ENCODE measurements at regions not wholly inside any gene's neighbourhood (a gene's known extent, or its start where the extent isn't known, plus 50 kb on each side); places are given as distances from the start of the nearest gene placed in this dataset.
"Not testable (repeated sequence)": the region's sequence is repeated elsewhere in the genome, so short reads cannot be mapped to it uniquely, and the experiment has no call there.

DNA sequence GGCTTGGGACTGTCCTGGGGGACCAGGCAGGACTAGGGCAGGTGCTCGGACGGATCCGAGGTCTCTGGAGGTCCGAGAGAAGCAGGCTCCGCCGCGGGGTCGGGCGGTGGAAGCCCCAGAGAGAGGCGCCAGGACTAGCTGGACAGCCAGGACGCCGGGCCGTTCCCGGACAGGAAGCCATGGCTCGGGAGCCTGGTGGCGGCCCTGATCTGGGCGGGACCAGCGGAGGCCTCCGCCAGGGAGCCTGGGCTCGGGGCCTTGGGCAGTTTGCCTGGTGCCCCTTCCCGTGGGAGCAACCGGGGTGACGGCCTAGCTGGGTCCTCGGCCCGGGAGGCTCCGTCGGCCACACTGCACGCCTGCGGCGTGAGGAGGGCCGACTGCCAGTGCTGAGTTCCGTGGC is 292.3 kb downstream of the PLS3 start:
- H2BK15ac ChIP-seq (ENCODE audit: low read depth, low read length); H4K20me1 ChIP-seq (ENCODE audit: control insufficient read depth, insufficient read depth, insufficient read length); H3K27me3 ChIP-seq (ENCODE audit: insufficient read depth, low read length); H3K27ac ChIP-seq (ENCODE audit: insufficient read length, low read depth, low read length); H4K5ac ChIP-seq (ENCODE audit: insufficient read length, low read depth, low read length); H2AFZ ChIP-seq (ENCODE audit: low read length); H4K91ac ChIP-seq (ENCODE audit: insufficient read length, low read depth, low read length); H3K27me3 Mint-ChIP-seq (ENCODE audit: low read depth); H3K23me2 ChIP-seq (ENCODE audit: insufficient read length, low read depth, low read length, poor library complexity, severe bottlenecking); H3K4me3 Mint-ChIP-seq; H3K79me1 ChIP-seq (ENCODE audit: insufficient read depth, low read depth, low read length, poor library complexity, severe bottlenecking); H3K18ac ChIP-seq (ENCODE audit: insufficient read length, low read depth, low read length); H3T11ph ChIP-seq (ENCODE audit: low read length); H3K9me3 ChIP-seq (ENCODE audit: control insufficient read depth, low read depth, low read length); H3K56ac ChIP-seq (ENCODE audit: insufficient read length, low read depth, low read length); H3K4me1 Mint-ChIP-seq; H3K9me3 Mint-ChIP-seq; H2AK5ac ChIP-seq (ENCODE audit: insufficient read length, low read length); H3K4ac ChIP-seq (ENCODE audit: low read depth, low read length); H3K14ac ChIP-seq (ENCODE audit: insufficient read depth, low read length); H3K79me2 ChIP-seq (ENCODE audit: insufficient read depth, low read length); H3K23ac ChIP-seq (ENCODE audit: insufficient read length, low read depth, low read length); H3K4me2 ChIP-seq (ENCODE audit: insufficient read depth, insufficient read length, low read length); H3K36me3 Mint-ChIP-seq (ENCODE audit: insufficient read depth in 1 of 3, low read depth in 3 of 3); H3K4me1 ChIP-seq (ENCODE audit: insufficient read depth, low read length); H3K27ac Mint-ChIP-seq; H2BK20ac ChIP-seq (ENCODE audit: low read depth, low read length, poor library complexity, severe bottlenecking); DNase-seq; H2BK5ac ChIP-seq (ENCODE audit: insufficient read length, low read length); H2BK12ac ChIP-seq (ENCODE audit: insufficient read length, low read depth, low read length); H3K9ac ChIP-seq (ENCODE audit: extremely low read depth, insufficient read length, low read length); H2BK120ac ChIP-seq (ENCODE audit: low read depth, low read length, poor library complexity, severe bottlenecking); H4K8ac ChIP-seq (replicated peaks; ENCODE audit: insufficient read length, low read depth, low read length): not testable (repeated sequence)
- no CpG with 5 or more reads among the region's 32 CpGs for WGBS (ENCODE audit: extremely low coverage, insufficient read length, low lambda C conversion rate)

DNA sequence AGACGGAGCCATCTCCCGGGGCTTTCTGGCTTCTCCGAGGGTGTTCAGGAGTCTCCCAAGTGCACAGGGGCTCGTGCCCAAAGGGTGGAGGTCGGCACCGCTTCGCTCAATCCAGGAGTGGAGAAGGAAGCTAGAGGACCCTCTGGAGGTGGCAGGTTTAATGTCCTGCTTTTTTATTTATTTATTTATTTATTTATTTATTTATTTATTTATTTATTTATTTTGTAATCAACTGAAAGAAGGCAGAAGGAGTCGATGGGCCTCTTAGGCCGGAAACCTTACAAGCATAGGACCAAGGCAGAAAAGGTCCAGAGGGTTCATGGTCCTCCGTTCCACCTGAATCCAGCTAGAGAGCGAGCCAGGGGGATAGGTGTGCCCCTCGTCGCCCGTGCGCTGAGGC is 289.4 kb upstream of the AGTR2 start:
- not testable (repeated sequence) for H2BK15ac ChIP-seq (ENCODE audit: low read depth, low read length); H3K4me3 Mint-ChIP-seq; H3K23me2 ChIP-seq (ENCODE audit: insufficient read length, low read depth, low read length, poor library complexity, severe bottlenecking); H2BK5ac ChIP-seq (ENCODE audit: insufficient read length, low read length); H2AK5ac ChIP-seq (ENCODE audit: insufficient read length, low read length); H3K27ac ChIP-seq (ENCODE audit: insufficient read length, low read depth, low read length); H2BK12ac ChIP-seq (ENCODE audit: insufficient read length, low read depth, low read length); H3K9me3 ChIP-seq (ENCODE audit: control insufficient read depth, low read depth, low read length); H4K5ac ChIP-seq (ENCODE audit: insufficient read length, low read depth, low read length); H3K79me2 ChIP-seq (ENCODE audit: insufficient read depth, low read length); H4K8ac ChIP-seq (replicated peaks; ENCODE audit: insufficient read length, low read depth, low read length); H3K56ac ChIP-seq (ENCODE audit: insufficient read length, low read depth, low read length); H3K14ac ChIP-seq (ENCODE audit: insufficient read depth, low read length); H3K4ac ChIP-seq (ENCODE audit: low read depth, low read length); H3K27me3 Mint-ChIP-seq (ENCODE audit: low read depth); H3K9me3 Mint-ChIP-seq; H3K36me3 Mint-ChIP-seq (ENCODE audit: insufficient read depth in 1 of 3, low read depth in 3 of 3); H3K4me1 ChIP-seq (ENCODE audit: insufficient read depth, low read length); H3K18ac ChIP-seq (ENCODE audit: insufficient read length, low read depth, low read length); H3K23ac ChIP-seq (ENCODE audit: insufficient read length, low read depth, low read length); H3K27ac Mint-ChIP-seq; H3K79me1 ChIP-seq (ENCODE audit: insufficient read depth, low read depth, low read length, poor library complexity, severe bottlenecking); DNase-seq; H4K91ac ChIP-seq (ENCODE audit: insufficient read length, low read depth, low read length); H4K20me1 ChIP-seq (ENCODE audit: control insufficient read depth, insufficient read depth, insufficient read length); H3T11ph ChIP-seq (ENCODE audit: low read length); H3K9ac ChIP-seq (ENCODE audit: extremely low read depth, insufficient read length, low read length); H3K4me2 ChIP-seq (ENCODE audit: insufficient read depth, insufficient read length, low read length); H3K27me3 ChIP-seq (ENCODE audit: insufficient read depth, low read length); H2BK120ac ChIP-seq (ENCODE audit: low read depth, low read length, poor library complexity, severe bottlenecking); H2AFZ ChIP-seq (ENCODE audit: low read length); H3K4me1 Mint-ChIP-seq; H2BK20ac ChIP-seq (ENCODE audit: low read depth, low read length, poor library complexity, severe bottlenecking)
- no CpG with 5 or more reads among the region's 15 CpGs for WGBS (ENCODE audit: extremely low coverage, insufficient read length, low lambda C conversion rate)

GRCh38 chrX:115884121-115884520 is 286.4 kb upstream of the AGTR2 start:
- not testable (repeated sequence) for H3K56ac ChIP-seq (ENCODE audit: insufficient read length, low read depth, low read length); H3K79me1 ChIP-seq (ENCODE audit: insufficient read depth, low read depth, low read length, poor library complexity, severe bottlenecking); H3K4me2 ChIP-seq (ENCODE audit: insufficient read depth, insufficient read length, low read length); H3K4me1 Mint-ChIP-seq; H3K27me3 Mint-ChIP-seq (ENCODE audit: low read depth); H2AFZ ChIP-seq (ENCODE audit: low read length); H3K4me1 ChIP-seq (ENCODE audit: insufficient read depth, low read length); H3K27ac ChIP-seq (ENCODE audit: insufficient read length, low read depth, low read length); H3K18ac ChIP-seq (ENCODE audit: insufficient read length, low read depth, low read length); H3T11ph ChIP-seq (ENCODE audit: low read length); H3K23ac ChIP-seq (ENCODE audit: insufficient read length, low read depth, low read length); H3K4ac ChIP-seq (ENCODE audit: low read depth, low read length); H2AK5ac ChIP-seq (ENCODE audit: insufficient read length, low read length); DNase-seq; H2BK20ac ChIP-seq (ENCODE audit: low read depth, low read length, poor library complexity, severe bottlenecking); H2BK5ac ChIP-seq (ENCODE audit: insufficient read length, low read length); H3K27ac Mint-ChIP-seq; H3K9ac ChIP-seq (ENCODE audit: extremely low read depth, insufficient read length, low read length); H4K8ac ChIP-seq (replicated peaks; ENCODE audit: insufficient read length, low read depth, low read length); H3K23me2 ChIP-seq (ENCODE audit: insufficient read length, low read depth, low read length, poor library complexity, severe bottlenecking); H2BK120ac ChIP-seq (ENCODE audit: low read depth, low read length, poor library complexity, severe bottlenecking); H3K14ac ChIP-seq (ENCODE audit: insufficient read depth, low read length); H4K20me1 ChIP-seq (ENCODE audit: control insufficient read depth, insufficient read depth, insufficient read length); H2BK15ac ChIP-seq (ENCODE audit: low read depth, low read length); H4K5ac ChIP-seq (ENCODE audit: insufficient read length, low read depth, low read length); H3K36me3 Mint-ChIP-seq (ENCODE audit: insufficient read depth in 1 of 3, low read depth in 3 of 3); H2BK12ac ChIP-seq (ENCODE audit: insufficient read length, low read depth, low read length); H3K27me3 ChIP-seq (ENCODE audit: insufficient read depth, low read length); H4K91ac ChIP-seq (ENCODE audit: insufficient read length, low read depth, low read length); H3K9me3 Mint-ChIP-seq; H3K4me3 Mint-ChIP-seq; H3K9me3 ChIP-seq (ENCODE audit: control insufficient read depth, low read depth, low read length); H3K79me2 ChIP-seq (ENCODE audit: insufficient read depth, low read length)
- no CpG with 5 or more reads among the region's 13 CpGs for WGBS (ENCODE audit: extremely low coverage, insufficient read length, low lambda C conversion rate)
